NCI-H2107 (cell line): ENCODE measurements at regions not wholly inside any gene's neighbourhood (a gene's known extent, or its start where the extent isn't known, plus 50 kb on each side); places are given as distances from the start of the nearest gene placed in this dataset.
"Not testable (repeated sequence)": the region's sequence is repeated elsewhere in the genome, so short reads cannot be mapped to it uniquely, and the experiment has no call there.

ENCODE experiments used
- DNase-seq: peaks from one replicate; lab custom pipeline; 2025; lab: John Stamatoyannopoulos, UW

- DNase-seq = not testable (repeated sequence)
Observed at GRCh38 chr9:78172610-78173009, 63.3 kb upstream of the CEP78 start.

- DNase-seq = no peak
Observed at GRCh38 chr9:78171651-78172050, 64.2 kb upstream of the CEP78 start.

GRCh38 chr9:78169125-78169524 lies 66.8 kb upstream of the CEP78 start:
- no peak for DNase-seq

- DNase-seq = peak; percentile 4
Observed at GRCh38 chr9:78167356-78167755, 68.5 kb upstream of the CEP78 start.

GRCh38 chr9:78163834-78164233 lies 72.0 kb upstream of the CEP78 start:
- DNase-seq = no peak

- DNase-seq = no peak
Observed at GRCh38 chr9:78158286-78158685, 77.6 kb upstream of the CEP78 start.

- no peak for DNase-seq
Observed at GRCh38 chr9:78150983-78151356, 84.9 kb upstream of the CEP78 start.

- DNase-seq = no peak
Observed at GRCh38 chr9:78150312-78150982, 85.4 kb upstream of the CEP78 start.

GRCh38 chr9:78149702-78150291 lies 86.1 kb upstream of the CEP78 start:
- no peak for DNase-seq

GRCh38 chr9:78146241-78146640 lies 89.6 kb upstream of the CEP78 start:
- DNase-seq = no peak

- no peak for DNase-seq
Observed at GRCh38 chr9:78144663-78145377, 91.1 kb upstream of the CEP78 start.

GRCh38 chr9:78144008-78144381 lies 91.9 kb upstream of the CEP78 start:
- no peak for DNase-seq

GRCh38 chr9:78143281-78144007 lies 92.4 kb upstream of the CEP78 start:
- no peak for DNase-seq

GRCh38 chr9:78142264-78142663 lies 93.6 kb upstream of the CEP78 start:
- not testable (repeated sequence) for DNase-seq

GRCh38 chr9:78133751-78134150 lies 102.1 kb upstream of the CEP78 start:
- DNase-seq = no peak

GRCh38 chr9:78132701-78133058 lies 101.1 kb upstream of the GNAQ start:
- no peak for DNase-seq

- no peak for DNase-seq
Observed at GRCh38 chr9:78131969-78132700, 100.5 kb upstream of the GNAQ start.

GRCh38 chr9:78130853-78131252 lies 99.2 kb upstream of the GNAQ start:
- no peak for DNase-seq

- no peak for DNase-seq
Observed at GRCh38 chr9:78130004-78130403, 98.4 kb upstream of the GNAQ start.

GRCh38 chr9:78127279-78128225 lies 95.9 kb upstream of the GNAQ start:
- DNase-seq = no peak

GRCh38 chr9:78123808-78124207 lies 92.2 kb upstream of the GNAQ start:
- no peak for DNase-seq
